HL-60 (cell line): ENCODE measurements at regions not wholly inside any gene's neighbourhood (a gene's known extent, or its start where the extent isn't known, plus 50 kb on each side); places are given as distances from the start of the nearest gene placed in this dataset.

Experiments used
- DNase-seq, 2 experiments: peaks; one replicate each; pipeline ENCODE4 v3.0.0-alpha.2; 2010 to 2020; ENCODE audit warnings: low read depth in 1 of 2, low spot score in 1 of 2
- H3K27ac ChIP-seq: fragments of 250-450 bp; sonication (Bioruptor Pico); replicated peaks from 2 replicates; pipeline ENCODE4 v1.5.1; 2020; ENCODE audit warnings: mild to moderate bottlenecking, moderate library complexity
- H3K27me3 ChIP-seq: fragments of 250-450 bp; sonication (Bioruptor Pico); 2 replicates; pipeline ENCODE4 v1.5.1; 2021; ENCODE audit warnings: mild to moderate bottlenecking, moderate library complexity; ENCODE audit not compliant: insufficient read depth, poor library complexity, severe bottlenecking
- H3K4me3 ChIP-seq: replicated peaks from 2 replicates; pipeline ENCODE4 v1.5.1; 2011; ENCODE audit warnings: mild to moderate bottlenecking, control low read depth, low read length; ENCODE audit not compliant: insufficient read depth
- GABPA ChIP-seq: IDR thresholded peaks from 2 replicates; pipeline ENCODE4 v1.6.1; 2012; ENCODE audit warnings: low read depth
- POLR2AphosphoS5 ChIP-seq: IDR thresholded peaks from 2 replicates; pipeline ENCODE4 v1.6.1; 2012; ENCODE audit warnings: low read depth
- SPI1 ChIP-seq: IDR thresholded peaks from 2 replicates; pipeline ENCODE4 v1.6.1; 2012; ENCODE audit warnings: low read depth, mild to moderate bottlenecking, borderline replicate concordance
- TF ChIP-seq, protein P1 (sequence below): IDR thresholded peaks from one replicate; pipeline ENCODE4 v1.5.1; 2011; ENCODE audit warnings: low read length, control low read depth, inconsistent platforms; ENCODE audit not compliant: insufficient read depth
- TF ChIP-seq, protein P2 (sequence below): IDR thresholded peaks from 2 replicates; pipeline ENCODE4 v1.6.1; 2012; ENCODE audit warnings: low read depth; ENCODE audit not compliant: insufficient replicate concordance

DNA sequence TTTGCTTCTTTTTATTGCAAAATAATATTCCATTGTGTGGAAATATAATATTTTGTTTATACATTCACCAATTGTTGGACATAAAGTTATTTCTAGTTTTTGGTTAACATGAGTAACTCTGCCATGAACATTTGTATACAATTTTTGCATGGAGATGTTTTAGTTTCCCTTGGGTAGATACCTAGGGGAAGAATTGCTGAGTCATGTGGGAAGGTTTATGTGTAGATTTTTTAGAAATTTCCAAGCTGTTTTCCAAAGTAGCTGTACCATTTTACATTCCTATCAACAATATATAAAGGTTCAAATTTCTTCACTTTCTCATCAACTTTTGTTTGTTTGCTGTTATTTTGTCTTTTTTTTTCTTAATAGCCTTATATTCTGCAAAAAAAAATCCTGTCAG, 664.7 kb upstream of the FBXO33 start:
- no peak overlapping the region for H3K27ac ChIP-seq
- no peak for DNase-seq
- H3K27me3 ChIP-seq = no peaks in the 10 kb centered on the region
- no peak overlapping the region for H3K4me3 ChIP-seq
- TF ChIP-seq POLR2AphosphoS5 (no peak), GABPA (no peak), SPI1 (no peak)
- TF ChIP-seq, protein P1, sequence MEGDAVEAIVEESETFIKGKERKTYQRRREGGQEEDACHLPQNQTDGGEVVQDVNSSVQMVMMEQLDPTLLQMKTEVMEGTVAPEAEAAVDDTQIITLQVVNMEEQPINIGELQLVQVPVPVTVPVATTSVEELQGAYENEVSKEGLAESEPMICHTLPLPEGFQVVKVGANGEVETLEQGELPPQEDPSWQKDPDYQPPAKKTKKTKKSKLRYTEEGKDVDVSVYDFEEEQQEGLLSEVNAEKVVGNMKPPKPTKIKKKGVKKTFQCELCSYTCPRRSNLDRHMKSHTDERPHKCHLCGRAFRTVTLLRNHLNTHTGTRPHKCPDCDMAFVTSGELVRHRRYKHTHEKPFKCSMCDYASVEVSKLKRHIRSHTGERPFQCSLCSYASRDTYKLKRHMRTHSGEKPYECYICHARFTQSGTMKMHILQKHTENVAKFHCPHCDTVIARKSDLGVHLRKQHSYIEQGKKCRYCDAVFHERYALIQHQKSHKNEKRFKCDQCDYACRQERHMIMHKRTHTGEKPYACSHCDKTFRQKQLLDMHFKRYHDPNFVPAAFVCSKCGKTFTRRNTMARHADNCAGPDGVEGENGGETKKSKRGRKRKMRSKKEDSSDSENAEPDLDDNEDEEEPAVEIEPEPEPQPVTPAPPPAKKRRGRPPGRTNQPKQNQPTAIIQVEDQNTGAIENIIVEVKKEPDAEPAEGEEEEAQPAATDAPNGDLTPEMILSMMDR = no peak
- TF ChIP-seq, protein P2, sequence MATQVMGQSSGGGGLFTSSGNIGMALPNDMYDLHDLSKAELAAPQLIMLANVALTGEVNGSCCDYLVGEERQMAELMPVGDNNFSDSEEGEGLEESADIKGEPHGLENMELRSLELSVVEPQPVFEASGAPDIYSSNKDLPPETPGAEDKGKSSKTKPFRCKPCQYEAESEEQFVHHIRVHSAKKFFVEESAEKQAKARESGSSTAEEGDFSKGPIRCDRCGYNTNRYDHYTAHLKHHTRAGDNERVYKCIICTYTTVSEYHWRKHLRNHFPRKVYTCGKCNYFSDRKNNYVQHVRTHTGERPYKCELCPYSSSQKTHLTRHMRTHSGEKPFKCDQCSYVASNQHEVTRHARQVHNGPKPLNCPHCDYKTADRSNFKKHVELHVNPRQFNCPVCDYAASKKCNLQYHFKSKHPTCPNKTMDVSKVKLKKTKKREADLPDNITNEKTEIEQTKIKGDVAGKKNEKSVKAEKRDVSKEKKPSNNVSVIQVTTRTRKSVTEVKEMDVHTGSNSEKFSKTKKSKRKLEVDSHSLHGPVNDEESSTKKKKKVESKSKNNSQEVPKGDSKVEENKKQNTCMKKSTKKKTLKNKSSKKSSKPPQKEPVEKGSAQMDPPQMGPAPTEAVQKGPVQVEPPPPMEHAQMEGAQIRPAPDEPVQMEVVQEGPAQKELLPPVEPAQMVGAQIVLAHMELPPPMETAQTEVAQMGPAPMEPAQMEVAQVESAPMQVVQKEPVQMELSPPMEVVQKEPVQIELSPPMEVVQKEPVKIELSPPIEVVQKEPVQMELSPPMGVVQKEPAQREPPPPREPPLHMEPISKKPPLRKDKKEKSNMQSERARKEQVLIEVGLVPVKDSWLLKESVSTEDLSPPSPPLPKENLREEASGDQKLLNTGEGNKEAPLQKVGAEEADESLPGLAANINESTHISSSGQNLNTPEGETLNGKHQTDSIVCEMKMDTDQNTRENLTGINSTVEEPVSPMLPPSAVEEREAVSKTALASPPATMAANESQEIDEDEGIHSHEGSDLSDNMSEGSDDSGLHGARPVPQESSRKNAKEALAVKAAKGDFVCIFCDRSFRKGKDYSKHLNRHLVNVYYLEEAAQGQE = no peak

DNA sequence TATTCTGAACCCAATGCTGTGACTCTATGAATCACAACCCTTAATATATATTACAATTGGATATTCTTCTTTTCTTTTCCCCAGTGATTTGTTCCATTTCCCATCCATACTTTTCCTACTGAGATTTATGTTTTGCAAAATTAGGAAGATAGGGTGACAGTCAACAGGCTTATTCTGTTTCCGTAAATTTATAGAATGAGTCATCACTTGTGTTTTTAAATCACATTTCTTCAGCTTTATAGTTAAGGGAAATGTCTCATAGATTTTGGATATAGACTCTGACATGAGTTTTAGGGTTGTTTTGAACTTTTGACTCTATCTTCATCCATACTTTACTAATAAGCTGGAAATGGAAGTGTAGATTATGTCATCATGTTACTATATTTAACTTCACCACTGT, 661.6 kb upstream of the FBXO33 start:
- TF ChIP-seq SPI1 (no peak), GABPA (no peak), POLR2AphosphoS5 (no peak)
- TF ChIP-seq, protein P2 = no peak
- TF ChIP-seq, protein P1 = no peak
- no peak for DNase-seq
- H3K27ac ChIP-seq = no peak overlapping the region
- no peak overlapping the region for H3K4me3 ChIP-seq
- no peaks in the 10 kb centered on the region for H3K27me3 ChIP-seq

DNA sequence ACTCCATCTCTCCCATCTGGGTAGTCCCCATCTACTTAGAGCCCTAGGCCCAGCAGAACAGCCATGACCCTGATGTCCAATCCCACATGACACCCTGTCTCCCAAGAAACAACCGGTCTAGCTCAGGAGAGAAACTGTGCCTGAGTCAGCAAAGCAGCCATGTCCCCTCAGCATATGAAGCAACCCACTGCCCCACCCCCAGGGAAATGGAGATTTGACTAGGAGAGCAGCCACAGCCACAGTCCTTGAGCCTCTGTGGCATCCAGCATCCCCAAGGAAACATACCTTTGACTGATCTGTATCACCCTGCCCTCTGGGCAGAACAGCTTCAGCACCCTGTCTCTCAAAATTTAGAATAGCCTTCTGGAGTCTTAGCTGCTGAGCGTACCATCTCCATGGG, 641.9 kb upstream of the FBXO33 start:
- TF ChIP-seq SPI1 = no peak
- TF ChIP-seq, protein P2 = no peak
- no peaks in the 10 kb centered on the region for H3K27me3 ChIP-seq
- DNase-seq = no peak
- H3K27ac ChIP-seq = no peak overlapping the region
- H3K4me3 ChIP-seq = no peak overlapping the region

DNA sequence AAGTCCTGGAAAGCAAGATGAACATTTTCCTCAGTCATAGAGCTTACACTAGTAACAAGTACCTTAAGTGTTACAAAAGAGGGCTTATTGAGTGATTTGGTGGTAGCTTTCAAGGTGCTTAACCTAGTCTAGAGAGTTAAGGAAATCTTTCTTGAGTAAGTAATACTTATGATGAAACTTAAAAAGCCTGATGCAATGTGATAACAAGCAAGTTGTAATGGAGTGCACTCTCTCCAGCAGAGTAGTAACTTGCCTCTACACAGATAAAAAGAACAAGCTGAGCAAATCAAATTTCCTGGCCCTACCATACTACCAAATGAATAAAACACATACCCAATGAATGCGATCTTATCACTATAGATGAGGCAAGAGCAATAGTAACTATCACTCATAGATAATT, 639.9 kb upstream of the FBXO33 start:
- no peaks in the 10 kb centered on the region for H3K27me3 ChIP-seq
- no peak overlapping the region for H3K4me3 ChIP-seq
- TF ChIP-seq GABPA = no peak
- no peak for DNase-seq
- no peak overlapping the region for H3K27ac ChIP-seq
